ENCODE measurements at regions not wholly inside any gene's neighbourhood (a gene's known extent, or its start where the extent isn't known, plus 50 kb on each side); places are given as distances from the start of the nearest gene placed in this dataset.

DNA sequence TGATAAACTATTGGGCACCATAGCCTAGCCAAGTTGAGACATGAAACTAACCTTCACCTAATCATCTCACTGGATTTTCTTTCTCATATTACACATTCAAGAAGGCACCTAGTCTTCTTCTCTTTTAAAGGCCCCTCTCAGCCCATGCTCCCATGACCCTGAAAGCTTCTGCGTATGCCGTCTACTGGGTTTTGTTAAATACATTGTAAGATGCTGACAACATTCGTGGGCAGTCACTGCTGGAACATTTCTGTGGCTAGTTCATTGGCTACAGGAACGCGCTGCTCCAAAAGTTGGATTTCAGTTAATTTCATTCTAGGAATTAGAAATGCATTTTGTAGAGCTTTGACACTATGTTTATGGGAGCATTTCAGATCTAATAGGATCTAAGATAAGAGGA, 52.3 kb upstream of the CHD2 start (continued):
- TF ChIP-seq, protein P1, sequence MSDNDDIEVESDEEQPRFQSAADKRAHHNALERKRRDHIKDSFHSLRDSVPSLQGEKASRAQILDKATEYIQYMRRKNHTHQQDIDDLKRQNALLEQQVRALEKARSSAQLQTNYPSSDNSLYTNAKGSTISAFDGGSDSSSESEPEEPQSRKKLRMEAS (IDR thresholded peaks at IDR 0.05; ENCODE audit: low read depth, low read length): no peak
- TF ChIP-seq EGR1 (IDR thresholded peaks at IDR 0.05; ENCODE audit: borderline replicate concordance in 1 of 2, low read depth in 2 of 2, low read length in 2 of 2) (no peak), POLR2AphosphoS2 (IDR thresholded peaks at IDR 0.05; ENCODE audit: low read depth, low read length) (no peak), SUZ12 (IDR thresholded peaks at IDR 0.05; ENCODE audit: unreplicated experiment) (no peak)
- TF ChIP-seq, protein P2, sequence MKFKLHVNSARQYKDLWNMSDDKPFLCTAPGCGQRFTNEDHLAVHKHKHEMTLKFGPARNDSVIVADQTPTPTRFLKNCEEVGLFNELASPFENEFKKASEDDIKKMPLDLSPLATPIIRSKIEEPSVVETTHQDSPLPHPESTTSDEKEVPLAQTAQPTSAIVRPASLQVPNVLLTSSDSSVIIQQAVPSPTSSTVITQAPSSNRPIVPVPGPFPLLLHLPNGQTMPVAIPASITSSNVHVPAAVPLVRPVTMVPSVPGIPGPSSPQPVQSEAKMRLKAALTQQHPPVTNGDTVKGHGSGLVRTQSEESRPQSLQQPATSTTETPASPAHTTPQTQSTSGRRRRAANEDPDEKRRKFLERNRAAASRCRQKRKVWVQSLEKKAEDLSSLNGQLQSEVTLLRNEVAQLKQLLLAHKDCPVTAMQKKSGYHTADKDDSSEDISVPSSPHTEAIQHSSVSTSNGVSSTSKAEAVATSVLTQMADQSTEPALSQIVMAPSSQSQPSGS (IDR thresholded peaks at IDR 0.05; ENCODE audit: low read length): no peak

DNA sequence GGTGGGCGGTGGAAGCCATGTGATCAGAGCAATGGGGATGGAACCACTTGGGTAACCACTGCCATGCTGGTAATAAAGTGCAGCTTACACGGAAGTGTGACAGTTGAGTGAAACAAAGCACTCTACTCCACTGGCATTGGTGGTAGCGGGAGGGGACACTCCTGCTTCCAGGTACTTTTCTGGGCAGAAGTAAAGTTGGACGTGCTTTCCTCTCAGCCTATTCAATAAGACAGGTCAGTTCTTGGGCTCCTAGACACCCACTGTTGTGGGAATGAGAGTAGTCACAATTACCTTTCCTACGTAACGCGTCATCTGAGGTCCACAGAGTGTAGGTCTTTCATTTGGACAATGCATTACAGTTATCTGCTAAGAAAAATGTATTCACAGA, 51.7 kb upstream of the CHD2 start:
- Histone ChIP-seq H3K4me1 (ENCODE audit: control insufficient read depth, insufficient read depth, low read length) (peaks cover 24% of the 10 kb centered on the region), H3K9me3 (replicated peaks; ENCODE audit: control insufficient read depth, insufficient read depth, low read length) (no peaks in the 10 kb centered on the region; the same call in 2 of the 3 replicates), H2AFZ (ENCODE audit: control insufficient read depth, low read depth, low read length) (no peak overlapping the region), H4K20me1 (ENCODE audit: control insufficient read depth, insufficient read depth) (no peaks in the 10 kb centered on the region), H3K79me2 (ENCODE audit: control insufficient read depth, insufficient read depth, low read length) (no peaks in the 10 kb centered on the region), H3K27me3 (replicated peaks in 1 of 2; ENCODE audit: control insufficient read depth in 2 of 2, insufficient read depth in 2 of 2, low read length in 1 of 2) (no peaks in the 10 kb centered on the region), H3K27ac (ENCODE audit: control insufficient read depth, insufficient read depth) (no peak overlapping the region), H3K4me2 (ENCODE audit: control insufficient read depth, insufficient read depth) (no peak overlapping the region), H3K9ac (ENCODE audit: control insufficient read depth, insufficient read depth, low read length) (no peak overlapping the region), H3K36me3 (ENCODE audit: control insufficient read depth in 2 of 2, insufficient read depth in 2 of 2, low read length in 1 of 2) (no peaks in the 10 kb centered on the region), H3K4me3 (no peak overlapping the region)
- ChIA-PET SMC1A (ENCODE audit: uncharacterized antibody, unreplicated experiment) (interaction anchor here (0.7 to 4.7 kb wide), 2 partner anchors 17 to 30 kb away, joined by 3 to 46 read pairs; no protein-coding TSS in a partner anchor), POLR2A (no interaction called here), CTCF (interaction anchor here (0.8 kb wide), 1 partner anchor 25 kb away, joined by 4 read pairs; no protein-coding TSS in a partner anchor), RAD21 (ENCODE audit: unreplicated experiment) (interaction anchor here (1.6 kb wide), 1 partner anchor 34 kb away, joined by 7 read pairs; no protein-coding TSS in a partner anchor)
- FAIRE-seq (no peak), ATAC-seq (no peak), DNase-seq (ENCODE audit: low read depth, low spot score) (no peak)
- in situ Hi-C loops (cut with MboI): no loop called here
- WGBS (ENCODE audit: insufficient coverage, insufficient replicate concordance, low lambda C conversion rate, missing lambda C conversion rate): over 99% methylated on average over 7 of the region's 7 CpGs
- no TSS peak for BruUV-seq (replicated peaks)
- intact Hi-C loops (cut with micrococcal nuclease; ENCODE audit: unreplicated experiment): loop anchor here (5.0 kb wide), 1 partner anchor 34 kb away; no protein-coding TSS in a partner anchor
- TF ChIP-seq, protein P3, sequence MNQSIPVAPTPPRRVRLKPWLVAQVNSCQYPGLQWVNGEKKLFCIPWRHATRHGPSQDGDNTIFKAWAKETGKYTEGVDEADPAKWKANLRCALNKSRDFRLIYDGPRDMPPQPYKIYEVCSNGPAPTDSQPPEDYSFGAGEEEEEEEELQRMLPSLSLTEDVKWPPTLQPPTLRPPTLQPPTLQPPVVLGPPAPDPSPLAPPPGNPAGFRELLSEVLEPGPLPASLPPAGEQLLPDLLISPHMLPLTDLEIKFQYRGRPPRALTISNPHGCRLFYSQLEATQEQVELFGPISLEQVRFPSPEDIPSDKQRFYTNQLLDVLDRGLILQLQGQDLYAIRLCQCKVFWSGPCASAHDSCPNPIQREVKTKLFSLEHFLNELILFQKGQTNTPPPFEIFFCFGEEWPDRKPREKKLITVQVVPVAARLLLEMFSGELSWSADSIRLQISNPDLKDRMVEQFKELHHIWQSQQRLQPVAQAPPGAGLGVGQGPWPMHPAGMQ (IDR thresholded peaks at IDR 0.05; ENCODE audit: borderline replicate concordance): no peak
- TF ChIP-seq STAT3 (IDR thresholded peaks at IDR 0.05; ENCODE audit: low read depth, low read length) (no peak), MTA2 (IDR thresholded peaks at IDR 0.05; ENCODE audit: low read depth) (no peak), SIN3A (IDR thresholded peaks at IDR 0.05; ENCODE audit: low read depth, low read length) (no peak), EZH2 (IDR thresholded peaks at IDR 0.05; ENCODE audit: borderline replicate concordance, control insufficient read depth, low read depth, low read length) (no peak), JUND (IDR thresholded peaks at IDR 0.05; ENCODE audit: low read depth, low read length) (no peak), JUNB (IDR thresholded peaks at IDR 0.05) (no peak), YY1 (IDR thresholded peaks at IDR 0.05; ENCODE audit: low read depth, low read length) (no peak), STAT1 (conservative IDR thresholded peaks at IDR 0.05) (no peak), MEF2A (IDR thresholded peaks at IDR 0.05; ENCODE audit: insufficient read depth, low read depth, low read length) (no peak)
- TF ChIP-seq, protein P4, sequence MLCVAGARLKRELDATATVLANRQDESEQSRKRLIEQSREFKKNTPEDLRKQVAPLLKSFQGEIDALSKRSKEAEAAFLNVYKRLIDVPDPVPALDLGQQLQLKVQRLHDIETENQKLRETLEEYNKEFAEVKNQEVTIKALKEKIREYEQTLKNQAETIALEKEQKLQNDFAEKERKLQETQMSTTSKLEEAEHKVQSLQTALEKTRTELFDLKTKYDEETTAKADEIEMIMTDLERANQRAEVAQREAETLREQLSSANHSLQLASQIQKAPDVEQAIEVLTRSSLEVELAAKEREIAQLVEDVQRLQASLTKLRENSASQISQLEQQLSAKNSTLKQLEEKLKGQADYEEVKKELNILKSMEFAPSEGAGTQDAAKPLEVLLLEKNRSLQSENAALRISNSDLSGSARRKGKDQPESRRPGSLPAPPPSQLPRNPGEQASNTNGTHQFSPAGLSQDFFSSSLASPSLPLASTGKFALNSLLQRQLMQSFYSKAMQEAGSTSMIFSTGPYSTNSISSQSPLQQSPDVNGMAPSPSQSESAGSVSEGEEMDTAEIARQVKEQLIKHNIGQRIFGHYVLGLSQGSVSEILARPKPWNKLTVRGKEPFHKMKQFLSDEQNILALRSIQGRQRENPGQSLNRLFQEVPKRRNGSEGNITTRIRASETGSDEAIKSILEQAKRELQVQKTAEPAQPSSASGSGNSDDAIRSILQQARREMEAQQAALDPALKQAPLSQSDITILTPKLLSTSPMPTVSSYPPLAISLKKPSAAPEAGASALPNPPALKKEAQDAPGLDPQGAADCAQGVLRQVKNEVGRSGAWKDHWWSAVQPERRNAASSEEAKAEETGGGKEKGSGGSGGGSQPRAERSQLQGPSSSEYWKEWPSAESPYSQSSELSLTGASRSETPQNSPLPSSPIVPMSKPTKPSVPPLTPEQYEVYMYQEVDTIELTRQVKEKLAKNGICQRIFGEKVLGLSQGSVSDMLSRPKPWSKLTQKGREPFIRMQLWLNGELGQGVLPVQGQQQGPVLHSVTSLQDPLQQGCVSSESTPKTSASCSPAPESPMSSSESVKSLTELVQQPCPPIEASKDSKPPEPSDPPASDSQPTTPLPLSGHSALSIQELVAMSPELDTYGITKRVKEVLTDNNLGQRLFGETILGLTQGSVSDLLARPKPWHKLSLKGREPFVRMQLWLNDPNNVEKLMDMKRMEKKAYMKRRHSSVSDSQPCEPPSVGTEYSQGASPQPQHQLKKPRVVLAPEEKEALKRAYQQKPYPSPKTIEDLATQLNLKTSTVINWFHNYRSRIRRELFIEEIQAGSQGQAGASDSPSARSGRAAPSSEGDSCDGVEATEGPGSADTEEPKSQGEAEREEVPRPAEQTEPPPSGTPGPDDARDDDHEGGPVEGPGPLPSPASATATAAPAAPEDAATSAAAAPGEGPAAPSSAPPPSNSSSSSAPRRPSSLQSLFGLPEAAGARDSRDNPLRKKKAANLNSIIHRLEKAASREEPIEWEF (IDR thresholded peaks at IDR 0.05; ENCODE audit: insufficient replicate concordance, low read depth, low read length): no peak
